ENCODE measurements at regions not wholly inside any gene's neighbourhood (a gene's known extent, or its start where the extent isn't known, plus 50 kb on each side); places are given as distances from the start of the nearest gene placed in this dataset.

- Histone ChIP-seq H3K9me2 (replicated peaks; ENCODE audit: insufficient read depth, low read length) (no peaks in the 10 kb centered on the region), H3K9ac (ENCODE audit: low read length) (no peak overlapping the region), H3K27ac (ENCODE audit: low read depth, low read length) (no peak overlapping the region), H3K4me3 (ENCODE audit: insufficient read depth, low read length, poor library complexity, severe bottlenecking) (no peak overlapping the region), H3K9me3 (ENCODE audit: insufficient read depth, low read length) (no peaks in the 10 kb centered on the region), H3F3A (ENCODE audit: insufficient read depth) (no peaks in the 10 kb centered on the region), H3K36me3 (ENCODE audit: low read length) (no peaks in the 10 kb centered on the region), H3K27me3 (ENCODE audit: low read length) (no peaks in the 10 kb centered on the region), H3K4me2 (ENCODE audit: low read depth, low read length, poor library complexity, severe bottlenecking) (no peak overlapping the region), H2AFZ (ENCODE audit: low read depth, low read length, severe bottlenecking) (no peak overlapping the region), H4K20me1 (ENCODE audit: low read depth, low read length) (no peaks in the 10 kb centered on the region), H3K79me2 (ENCODE audit: insufficient read depth, low read length) (no peaks in the 10 kb centered on the region)
- TF ChIP-seq EZH2phosphoT487 (conservative IDR thresholded peaks at IDR 0.05; ENCODE audit: low read length) (no peak), CTCF (IDR thresholded peaks at IDR 0.05; ENCODE audit: insufficient read depth, low read length, poor library complexity, severe bottlenecking) (no peak)
Observed at GRCh38 chr22:47355776-47356510, 593.5 kb downstream of the TBC1D22A start.

GRCh38 chr22:47355388-47355725, 592.9 kb downstream of the TBC1D22A start:
- Histone ChIP-seq H3K36me3 (ENCODE audit: low read length) (no peaks in the 10 kb centered on the region), H3K9me3 (ENCODE audit: insufficient read depth, low read length) (no peaks in the 10 kb centered on the region), H3K9me2 (replicated peaks; ENCODE audit: insufficient read depth, low read length) (no peaks in the 10 kb centered on the region), H3K27me3 (ENCODE audit: low read length) (no peaks in the 10 kb centered on the region), H4K20me1 (ENCODE audit: low read depth, low read length) (no peaks in the 10 kb centered on the region), H3F3A (ENCODE audit: insufficient read depth) (no peaks in the 10 kb centered on the region), H3K4me2 (ENCODE audit: low read depth, low read length, poor library complexity, severe bottlenecking) (no peak overlapping the region), H3K9ac (ENCODE audit: low read length) (no peak overlapping the region), H2AFZ (ENCODE audit: low read depth, low read length, severe bottlenecking) (no peak overlapping the region), H3K79me2 (ENCODE audit: insufficient read depth, low read length) (no peaks in the 10 kb centered on the region), H3K27ac (ENCODE audit: low read depth, low read length) (no peak overlapping the region), H3K4me3 (ENCODE audit: insufficient read depth, low read length, poor library complexity, severe bottlenecking) (no peak overlapping the region)
- TF ChIP-seq EZH2phosphoT487 (conservative IDR thresholded peaks at IDR 0.05; ENCODE audit: low read length) (no peak), CTCF (IDR thresholded peaks at IDR 0.05; ENCODE audit: insufficient read depth, low read length, poor library complexity, severe bottlenecking) (no peak)

GRCh38 chr22:47354668-47355387, 592.4 kb downstream of the TBC1D22A start:
- H3K9ac ChIP-seq (ENCODE audit: low read length), result no peak overlapping the region
- no peaks in the 10 kb centered on the region for H3K79me2 ChIP-seq (ENCODE audit: insufficient read depth, low read length)
- H3K9me2 ChIP-seq (replicated peaks; ENCODE audit: insufficient read depth, low read length), result no peaks in the 10 kb centered on the region
- H3K27ac ChIP-seq (ENCODE audit: low read depth, low read length), result no peak overlapping the region
- no peak overlapping the region for H3K4me2 ChIP-seq (ENCODE audit: low read depth, low read length, poor library complexity, severe bottlenecking)
- H3K9me3 ChIP-seq (ENCODE audit: insufficient read depth, low read length), result no peaks in the 10 kb centered on the region
- H3K27me3 ChIP-seq (ENCODE audit: low read length), result no peaks in the 10 kb centered on the region
- no peak overlapping the region for H3K4me3 ChIP-seq (ENCODE audit: insufficient read depth, low read length, poor library complexity, severe bottlenecking)
- H3F3A ChIP-seq (ENCODE audit: insufficient read depth), result no peaks in the 10 kb centered on the region
- H3K36me3 ChIP-seq (ENCODE audit: low read length), result no peaks in the 10 kb centered on the region
- H4K20me1 ChIP-seq (ENCODE audit: low read depth, low read length), result no peaks in the 10 kb centered on the region
- TF ChIP-seq CTCF (IDR thresholded peaks at IDR 0.05; ENCODE audit: insufficient read depth, low read length, poor library complexity, severe bottlenecking) (no peak), EZH2phosphoT487 (conservative IDR thresholded peaks at IDR 0.05; ENCODE audit: low read length) (no peak)
- H2AFZ ChIP-seq (ENCODE audit: low read depth, low read length, severe bottlenecking), result no peak overlapping the region
